Ishikawa (cell line): ENCODE measurements at regions not wholly inside any gene's neighbourhood (a gene's known extent, or its start where the extent isn't known, plus 50 kb on each side); places are given as distances from the start of the nearest gene placed in this dataset.

Experiments used
- EGR1 ChIP-seq: IDR thresholded peaks from 2 replicates; pipeline ENCODE4 v1.6.1; 2012
- EP300 ChIP-seq: IDR thresholded peaks from 2 replicates; pipeline ENCODE4 v1.6.1; 2012; ENCODE audit warnings: borderline replicate concordance
- FOXM1 ChIP-seq: IDR thresholded peaks from 2 replicates; pipeline ENCODE4 v1.6.1; 2012; ENCODE audit warnings: low read depth, borderline replicate concordance
- MAX ChIP-seq: IDR thresholded peaks from 2 replicates; pipeline ENCODE4 v1.6.1; 2012
- RAD21 ChIP-seq: IDR thresholded peaks from 2 replicates; pipeline ENCODE4 v1.6.1; 2012; ENCODE audit warnings: low read depth
- YY1 ChIP-seq: IDR thresholded peaks from 2 replicates; pipeline ENCODE4 v1.6.1; 2012; ENCODE audit warnings: low read depth

- TF ChIP-seq EP300 (no peak), YY1 (no peak), EGR1 (no peak), FOXM1 (no peak), MAX (no peak), RAD21 (no peak)
Measured at GRCh38 chr7:96538632-96539031, 171.0 kb downstream of the SEM1 start.
